ENCODE measurements at regions not wholly inside any gene's neighbourhood (a gene's known extent, or its start where the extent isn't known, plus 50 kb on each side); places are given as distances from the start of the nearest gene placed in this dataset.
"Not testable (repeated sequence)": the region's sequence is repeated elsewhere in the genome, so short reads cannot be mapped to it uniquely, and the experiment has no call there.

GRCh38 chr15:20209973-20210372 lies 331.6 kb downstream of the GOLGA6L6 start:
- H3K4me1 ChIP-seq (ENCODE audit: insufficient read depth, low read length); H3K9me2 ChIP-seq (replicated peaks; ENCODE audit: low read length); DNase-seq; BruUV-seq (replicated peaks); H3K27ac ChIP-seq (ENCODE audit: low read length); H3K4me2 ChIP-seq (ENCODE audit: low read length); CTCF ChIA-PET; POLR2A ChIA-PET (ENCODE audit: unreplicated experiment); H4K20me1 ChIP-seq (ENCODE audit: low read length); H3K36me3 ChIP-seq (ENCODE audit: low read depth, low read length); ATAC-seq; H2AFZ ChIP-seq (ENCODE audit: low read length); H3K4me3 ChIP-seq (ENCODE audit: low read length); intact Hi-C loops (cut with micrococcal nuclease); H3K9ac ChIP-seq (ENCODE audit: low read length); H3F3A ChIP-seq (ENCODE audit: low read length, unreplicated experiment); H3K27me3 ChIP-seq (ENCODE audit: low read length); H3K79me2 ChIP-seq (ENCODE audit: low read length): not testable (repeated sequence)
- peaks cover 12% of the 10 kb centered on the region for H3K9me3 ChIP-seq (ENCODE audit: low read length)

DNA sequence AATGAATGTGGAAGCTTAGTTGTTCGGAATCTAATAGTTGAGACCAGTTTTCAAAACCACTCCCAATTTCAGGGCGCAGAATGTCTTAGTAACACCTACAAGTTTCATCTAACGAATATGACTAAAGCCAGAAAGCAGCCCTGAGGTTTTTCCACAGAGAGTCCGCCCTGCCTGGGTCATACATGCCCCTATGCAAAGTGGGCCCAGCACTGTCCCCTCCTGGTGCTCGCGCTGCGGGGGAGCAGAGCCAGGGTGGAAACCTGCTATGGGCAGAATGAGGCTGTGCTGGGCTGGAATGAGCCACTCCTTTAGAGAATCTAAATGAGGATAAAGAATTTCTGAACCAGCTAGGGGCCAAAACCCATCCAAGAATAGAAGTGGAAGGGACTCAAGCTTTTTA lies 334.0 kb downstream of the GOLGA6L6 start:
- POLR2A ChIA-PET (ENCODE audit: unreplicated experiment); intact Hi-C loops (cut with micrococcal nuclease); ATAC-seq; DNase-seq; BruUV-seq (replicated peaks); H3K4me1 ChIP-seq (ENCODE audit: insufficient read depth, low read length); H3K36me3 ChIP-seq (ENCODE audit: low read depth, low read length); H3K9me2 ChIP-seq (replicated peaks; ENCODE audit: low read length); H3K4me2 ChIP-seq (ENCODE audit: low read length); H3F3A ChIP-seq (ENCODE audit: low read length, unreplicated experiment); H2AFZ ChIP-seq (ENCODE audit: low read length); H3K4me3 ChIP-seq (ENCODE audit: low read length); H3K27me3 ChIP-seq (ENCODE audit: low read length); H4K20me1 ChIP-seq (ENCODE audit: low read length); H3K27ac ChIP-seq (ENCODE audit: low read length); H3K9ac ChIP-seq (ENCODE audit: low read length); H3K79me2 ChIP-seq (ENCODE audit: low read length); CTCF ChIA-PET: not testable (repeated sequence)
- peaks cover 11% of the 10 kb centered on the region; the same call in 1 of the 2 replicates for H3K9me3 ChIP-seq (ENCODE audit: low read length)

- H3K27ac ChIP-seq (ENCODE audit: low read length); H3K4me3 ChIP-seq (ENCODE audit: low read length); H4K20me1 ChIP-seq (ENCODE audit: low read length); H3K36me3 ChIP-seq (ENCODE audit: low read depth, low read length); H3K4me1 ChIP-seq (ENCODE audit: insufficient read depth, low read length); POLR2A ChIA-PET (ENCODE audit: unreplicated experiment); H3K4me2 ChIP-seq (ENCODE audit: low read length); ATAC-seq; H3K79me2 ChIP-seq (ENCODE audit: low read length); DNase-seq; H3K9me2 ChIP-seq (replicated peaks; ENCODE audit: low read length); H3F3A ChIP-seq (ENCODE audit: low read length, unreplicated experiment); H3K27me3 ChIP-seq (ENCODE audit: low read length); CTCF ChIA-PET; intact Hi-C loops (cut with micrococcal nuclease); H3K9ac ChIP-seq (ENCODE audit: low read length); BruUV-seq (replicated peaks); H2AFZ ChIP-seq (ENCODE audit: low read length): not testable (repeated sequence)
- H3K9me3 ChIP-seq (ENCODE audit: low read length) = peaks cover 11% of the 10 kb centered on the region; the same call in 1 of the 2 replicates
Measured at GRCh38 chr15:20207198-20207597, 334.4 kb downstream of the GOLGA6L6 start.

DNA sequence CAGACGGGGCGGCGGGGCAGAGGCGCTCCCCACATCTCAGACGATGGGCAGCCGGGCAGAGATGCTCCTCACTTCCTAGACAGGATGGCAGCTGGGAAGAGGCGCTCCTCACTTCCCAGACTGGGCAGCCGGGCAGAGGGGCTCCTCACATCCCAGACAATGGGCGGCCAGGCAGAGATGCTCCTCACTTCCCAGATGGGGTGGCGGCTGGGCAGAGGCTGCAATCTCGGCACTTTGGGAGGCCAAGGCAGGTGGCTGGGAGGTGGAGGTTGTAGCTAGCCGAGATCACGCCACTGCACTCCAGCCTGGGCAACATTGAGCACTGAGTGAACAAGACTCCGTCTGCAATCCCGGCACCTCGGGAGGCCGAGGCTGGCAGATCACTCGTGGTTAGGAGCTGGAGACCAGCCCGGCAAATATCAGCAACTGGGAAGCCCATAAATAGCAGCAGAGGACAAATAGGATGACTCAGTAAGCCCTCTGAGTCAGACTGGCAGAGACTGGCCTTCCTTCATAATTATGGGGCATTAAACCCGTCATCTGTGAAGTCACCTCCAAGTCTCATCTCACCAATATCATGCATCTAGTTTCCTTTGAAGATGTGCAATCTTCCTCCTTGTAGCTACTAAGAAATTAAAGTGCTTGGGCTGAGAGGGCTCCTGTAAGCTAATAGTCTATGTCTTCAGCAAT lies 337.3 kb downstream of the GOLGA6L6 start:
- BruUV-seq (replicated peaks); H3K4me3 ChIP-seq (ENCODE audit: low read length); H3K9me2 ChIP-seq (replicated peaks; ENCODE audit: low read length); H3K4me2 ChIP-seq (ENCODE audit: low read length); intact Hi-C loops (cut with micrococcal nuclease); H3K9ac ChIP-seq (ENCODE audit: low read length); H2AFZ ChIP-seq (ENCODE audit: low read length); POLR2A ChIA-PET (ENCODE audit: unreplicated experiment); CTCF ChIA-PET; H4K20me1 ChIP-seq (ENCODE audit: low read length); H3F3A ChIP-seq (ENCODE audit: low read length, unreplicated experiment); H3K27me3 ChIP-seq (ENCODE audit: low read length); H3K27ac ChIP-seq (ENCODE audit: low read length); H3K4me1 ChIP-seq (ENCODE audit: insufficient read depth, low read length); H3K36me3 ChIP-seq (ENCODE audit: low read depth, low read length); H3K79me2 ChIP-seq (ENCODE audit: low read length): not testable (repeated sequence)
- ATAC-seq (peak; percentile 63), DNase-seq (peak; percentile 50)
- H3K9me3 ChIP-seq (ENCODE audit: low read length) = peaks cover 11% of the 10 kb centered on the region; the same call in 1 of the 2 replicates

GRCh38 chr15:20203649-20204150 lies 337.9 kb downstream of the GOLGA6L6 start:
- H3K36me3 ChIP-seq (ENCODE audit: low read depth, low read length); H3K79me2 ChIP-seq (ENCODE audit: low read length); DNase-seq; BruUV-seq (replicated peaks); CTCF ChIA-PET; H3K4me3 ChIP-seq (ENCODE audit: low read length); H3F3A ChIP-seq (ENCODE audit: low read length, unreplicated experiment); H3K27ac ChIP-seq (ENCODE audit: low read length); intact Hi-C loops (cut with micrococcal nuclease); ATAC-seq; H3K9ac ChIP-seq (ENCODE audit: low read length); H3K9me2 ChIP-seq (replicated peaks; ENCODE audit: low read length); H4K20me1 ChIP-seq (ENCODE audit: low read length); POLR2A ChIA-PET (ENCODE audit: unreplicated experiment); H3K4me2 ChIP-seq (ENCODE audit: low read length); H3K4me1 ChIP-seq (ENCODE audit: insufficient read depth, low read length); H3K27me3 ChIP-seq (ENCODE audit: low read length); H2AFZ ChIP-seq (ENCODE audit: low read length): not testable (repeated sequence)
- peaks cover 11% of the 10 kb centered on the region; the same call in 1 of the 2 replicates for H3K9me3 ChIP-seq (ENCODE audit: low read length)
